ENCODE measurements at regions not wholly inside any gene's neighbourhood (a gene's known extent, or its start where the extent isn't known, plus 50 kb on each side); places are given as distances from the start of the nearest gene placed in this dataset.

DNA sequence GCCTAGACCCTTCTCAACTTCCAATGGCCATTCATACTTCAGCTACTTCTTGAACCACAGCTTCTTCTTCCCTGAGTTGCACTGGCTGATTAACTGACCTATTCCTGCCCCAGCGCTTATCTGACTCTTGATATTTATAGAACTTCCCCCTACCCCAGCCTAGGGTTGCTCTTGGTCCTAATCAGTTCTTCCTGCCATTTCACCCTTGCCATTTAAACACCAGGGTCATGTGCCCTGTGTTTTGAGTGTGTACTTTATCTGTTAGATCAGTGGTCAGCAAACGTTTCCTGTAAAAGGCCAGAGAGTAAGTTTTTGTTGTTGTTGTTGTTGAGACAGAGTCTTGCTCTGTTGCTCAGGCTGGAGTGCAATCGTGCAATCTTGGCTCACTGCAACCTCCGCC lies 82.4 kb upstream of the COX10 start:
- no peak for DNase-seq (ENCODE audit: low read depth in 2 of 2)

DNA sequence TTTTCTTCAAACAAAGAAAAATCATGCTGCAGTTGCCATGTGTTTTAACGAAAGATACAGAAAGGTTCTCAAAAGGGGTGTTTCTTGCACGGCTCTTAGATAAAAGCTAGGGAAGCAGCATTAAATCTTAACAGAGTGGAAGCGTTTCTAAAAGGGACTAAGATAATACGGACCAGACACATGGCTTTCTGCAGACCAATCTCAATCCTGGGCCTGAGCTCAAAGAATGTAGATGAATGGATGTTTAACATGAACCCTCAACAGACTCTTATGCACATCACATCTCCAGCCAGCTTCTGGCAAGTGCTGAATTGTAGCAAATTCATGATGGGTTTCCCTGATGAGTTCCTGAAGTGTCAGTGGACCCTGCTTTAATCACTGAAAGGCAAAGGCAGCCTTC lies 80.2 kb upstream of the COX10 start:
- DNase-seq (ENCODE audit: low read depth in 2 of 2), result no peak

DNA sequence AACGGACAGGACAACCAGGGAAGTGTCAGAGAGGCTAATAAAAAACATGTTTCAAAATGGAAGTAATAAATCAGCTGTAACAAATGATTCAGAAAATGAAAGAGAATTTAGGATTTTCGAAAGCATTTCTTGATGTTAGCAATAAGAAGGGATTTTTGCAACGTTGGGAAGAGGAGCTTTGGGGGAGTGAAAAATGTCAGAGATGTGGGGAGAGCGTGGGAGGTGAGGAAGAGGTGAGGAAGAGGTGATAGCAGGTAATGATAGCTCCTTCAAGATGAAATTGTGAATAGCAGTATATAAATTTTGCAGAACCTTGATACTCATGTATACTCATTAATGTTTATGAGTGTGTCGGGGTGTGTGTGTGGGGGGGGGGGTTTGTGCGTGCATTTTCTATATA lies 76.2 kb upstream of the COX10 start:
- no peak for DNase-seq (ENCODE audit: low read depth in 2 of 2)

DNA sequence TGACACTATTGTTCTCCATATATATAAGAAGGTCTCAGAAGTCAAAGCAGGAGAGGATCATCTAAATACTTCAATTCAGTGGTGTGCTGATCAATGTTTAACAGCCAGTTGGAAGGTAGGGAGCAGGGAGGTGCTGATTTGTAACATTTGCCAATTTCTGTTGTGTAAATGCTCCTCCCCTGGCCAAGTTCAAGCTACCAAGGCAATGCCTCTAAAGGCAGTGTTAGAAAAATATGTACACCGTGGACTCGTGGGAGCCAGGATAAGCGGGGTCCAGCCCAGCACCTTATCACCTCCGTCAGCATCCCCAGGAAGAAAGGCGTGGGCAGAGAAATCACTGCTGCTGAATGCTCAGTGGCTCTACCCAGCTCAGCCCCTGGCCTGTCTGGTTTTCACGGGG lies 75.3 kb upstream of the COX10 start:
- no peak for DNase-seq (ENCODE audit: low read depth in 2 of 2)

DNA sequence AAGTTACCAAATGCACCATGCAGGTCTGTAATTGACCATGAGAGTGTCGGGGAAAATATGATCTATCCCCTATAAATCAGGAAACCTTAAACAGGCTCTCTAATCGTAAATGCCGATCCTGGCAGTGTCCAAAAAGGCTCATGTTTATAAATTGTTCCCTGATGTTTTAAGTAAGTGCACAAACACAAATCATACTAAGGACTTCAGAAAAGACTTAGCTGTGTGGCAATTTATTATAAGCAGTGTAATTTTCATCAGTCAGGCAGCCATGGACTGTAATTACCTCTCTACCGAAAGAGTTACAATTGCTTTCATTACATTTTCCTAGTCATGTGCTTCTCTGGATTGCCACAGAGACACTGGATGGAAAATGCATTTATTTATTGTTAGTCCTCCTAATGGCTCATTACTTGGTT lies 73.4 kb upstream of the COX10 start:
- DNase-seq (ENCODE audit: low read depth in 2 of 2), result no peak

DNA sequence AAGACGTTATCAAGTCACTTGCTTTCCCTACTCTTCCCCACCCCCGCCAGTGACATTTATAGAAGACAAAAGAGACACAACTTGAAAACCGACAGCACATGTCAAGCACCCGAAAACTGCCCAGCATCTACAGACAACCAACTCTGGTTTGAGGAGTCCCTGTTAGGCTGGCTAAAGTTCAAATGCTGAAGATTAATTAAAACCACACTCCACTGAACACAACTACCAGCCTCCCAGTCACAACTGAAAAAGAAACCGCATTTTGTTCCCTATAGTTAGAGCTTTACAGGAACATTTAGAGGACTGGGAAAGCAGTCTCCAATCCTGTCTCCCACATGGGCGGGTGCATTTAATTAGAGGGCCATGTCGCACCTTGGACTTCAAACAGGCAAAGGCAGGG lies 73.0 kb upstream of the COX10 start:
- no peak for DNase-seq (ENCODE audit: low read depth in 2 of 2)

DNA sequence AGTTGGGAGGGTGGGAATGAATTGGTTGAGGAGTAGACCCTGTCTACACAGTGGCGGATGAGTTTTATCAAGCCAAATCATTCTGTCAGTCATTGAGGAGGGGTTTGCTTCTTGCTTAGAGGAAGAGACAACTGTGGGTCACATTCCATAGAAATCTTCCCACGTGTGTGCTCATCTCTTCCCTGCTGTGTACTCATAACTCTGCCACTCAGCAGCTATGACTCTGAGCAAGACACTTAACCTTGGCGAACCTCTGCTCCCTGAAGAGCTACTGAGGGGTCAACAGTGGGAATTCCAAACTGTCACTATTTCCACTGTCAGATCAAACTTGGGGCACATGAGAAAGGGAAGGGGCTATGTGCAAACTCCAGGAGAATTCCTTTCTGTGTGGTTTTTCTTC lies 72.6 kb upstream of the COX10 start:
- DNase-seq (ENCODE audit: low read depth in 2 of 2), result no peak

DNA sequence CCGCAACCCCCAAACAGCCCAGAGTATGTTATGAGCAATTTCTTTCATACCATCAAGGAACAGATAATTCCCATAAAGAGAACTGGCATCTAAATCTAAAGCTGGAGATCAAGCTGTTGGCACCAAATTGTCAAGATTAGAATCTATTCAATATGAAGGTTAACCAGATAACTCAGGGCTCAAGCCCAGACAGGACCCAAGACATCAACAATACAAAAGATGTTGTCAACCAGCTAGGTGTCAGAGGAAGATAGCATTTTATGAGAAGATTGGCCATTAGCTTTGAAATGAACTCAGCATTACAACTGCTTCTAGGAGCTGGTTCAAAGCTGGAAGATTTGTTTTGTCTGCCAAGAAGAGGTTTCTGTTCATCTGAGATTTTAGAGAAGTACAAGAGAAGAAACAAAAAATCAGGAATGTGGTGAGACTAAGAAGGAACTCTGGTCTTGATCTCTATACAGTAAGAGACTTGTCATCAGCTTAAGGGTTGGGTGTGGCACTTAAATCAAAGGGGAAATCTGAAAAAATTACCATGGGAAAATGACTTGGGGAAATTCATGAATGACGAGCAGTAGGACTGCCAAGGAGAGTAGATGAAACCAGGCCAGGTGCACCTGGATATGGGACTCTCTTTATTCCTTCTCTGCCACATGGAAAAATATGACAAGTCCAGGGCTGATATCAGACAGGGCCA lies 64.2 kb upstream of the COX10 start:
- DNase-seq (ENCODE audit: low read depth in 2 of 2), result no peak

DNA sequence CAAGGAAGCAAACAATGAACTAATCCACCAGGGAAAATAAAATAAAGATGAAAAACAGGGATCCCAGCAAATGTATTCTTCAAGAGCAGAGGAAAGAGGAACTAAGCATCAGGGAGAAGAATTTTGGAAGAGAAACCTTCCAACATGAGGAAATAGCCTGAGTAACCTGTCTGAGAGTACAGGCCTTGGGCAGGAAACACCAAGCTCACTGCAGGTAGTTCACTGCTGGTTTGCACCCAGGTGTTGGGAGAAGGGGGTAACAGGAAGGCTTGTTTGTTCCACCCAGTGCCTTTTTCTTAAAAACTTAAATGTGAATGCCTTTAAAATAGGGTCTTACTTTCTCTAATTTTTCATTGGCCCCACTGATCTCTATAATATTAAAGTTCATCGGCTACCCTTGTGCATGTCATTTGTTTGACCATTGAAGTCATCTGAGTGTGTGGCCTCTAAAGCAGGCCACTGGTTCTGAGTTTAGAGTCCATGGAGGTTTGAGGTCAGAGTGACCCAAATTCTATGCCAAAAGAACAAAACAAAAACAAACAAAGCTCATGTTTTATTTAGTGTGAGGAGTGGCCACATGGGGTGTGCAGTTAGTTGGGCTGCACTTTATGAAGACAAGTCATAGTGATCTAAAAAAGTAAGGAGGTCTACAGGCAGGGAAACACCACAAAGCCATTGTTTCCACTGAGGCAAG lies 62.9 kb upstream of the COX10 start:
- DNase-seq (ENCODE audit: low read depth in 2 of 2), result no peak

DNA sequence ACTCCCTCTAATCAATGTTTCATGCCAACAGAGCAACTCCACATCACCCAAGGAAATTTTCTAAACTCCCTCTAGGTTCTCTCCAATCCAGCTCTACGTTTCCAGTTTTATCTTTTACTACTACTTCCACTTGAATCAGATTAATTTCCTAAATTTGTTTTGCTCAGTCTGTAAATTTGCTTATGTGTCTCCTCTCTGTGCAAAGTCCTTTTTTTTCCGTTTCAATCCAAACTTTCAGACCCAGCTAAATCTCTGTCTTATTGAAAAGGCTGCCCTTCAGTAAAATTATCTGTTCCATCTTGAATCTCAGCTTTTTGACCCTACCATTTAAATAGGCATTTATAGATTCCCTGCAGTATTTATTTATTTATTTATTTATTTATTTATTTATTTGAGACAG lies 61.4 kb upstream of the COX10 start:
- DNase-seq (ENCODE audit: low read depth in 2 of 2), result no peak

DNA sequence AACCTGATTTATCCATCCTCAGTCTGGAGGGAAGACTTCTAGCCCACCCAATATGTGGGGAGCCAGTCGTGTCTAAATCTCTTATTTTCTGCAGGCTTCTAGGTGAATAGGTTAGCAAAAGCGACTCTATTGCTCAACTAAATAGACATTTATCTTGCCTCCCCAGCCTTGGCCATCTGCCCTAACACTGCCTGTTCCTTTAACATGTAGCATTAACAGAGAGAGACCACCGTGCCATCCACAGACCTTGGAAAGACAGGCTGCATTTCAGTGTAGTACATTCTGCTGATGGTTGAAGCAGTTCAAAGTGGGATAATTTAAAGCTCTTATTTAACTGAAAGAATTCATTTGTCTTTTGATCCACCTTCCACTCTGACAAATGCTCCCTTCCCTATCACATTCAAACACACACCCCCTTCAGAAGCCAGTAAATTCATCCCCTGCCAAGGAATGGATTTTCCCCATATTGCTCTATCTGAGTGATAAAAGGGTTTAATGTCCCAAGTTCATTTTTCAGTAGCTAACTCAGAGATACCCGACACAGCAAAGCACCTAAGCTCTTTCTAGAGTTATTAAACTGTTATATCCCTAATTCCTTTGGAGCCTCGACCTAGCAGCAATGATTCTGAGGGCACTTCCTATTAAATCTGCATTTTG lies 58.1 kb upstream of the COX10 start:
- no peak for DNase-seq (ENCODE audit: low read depth in 2 of 2)

DNA sequence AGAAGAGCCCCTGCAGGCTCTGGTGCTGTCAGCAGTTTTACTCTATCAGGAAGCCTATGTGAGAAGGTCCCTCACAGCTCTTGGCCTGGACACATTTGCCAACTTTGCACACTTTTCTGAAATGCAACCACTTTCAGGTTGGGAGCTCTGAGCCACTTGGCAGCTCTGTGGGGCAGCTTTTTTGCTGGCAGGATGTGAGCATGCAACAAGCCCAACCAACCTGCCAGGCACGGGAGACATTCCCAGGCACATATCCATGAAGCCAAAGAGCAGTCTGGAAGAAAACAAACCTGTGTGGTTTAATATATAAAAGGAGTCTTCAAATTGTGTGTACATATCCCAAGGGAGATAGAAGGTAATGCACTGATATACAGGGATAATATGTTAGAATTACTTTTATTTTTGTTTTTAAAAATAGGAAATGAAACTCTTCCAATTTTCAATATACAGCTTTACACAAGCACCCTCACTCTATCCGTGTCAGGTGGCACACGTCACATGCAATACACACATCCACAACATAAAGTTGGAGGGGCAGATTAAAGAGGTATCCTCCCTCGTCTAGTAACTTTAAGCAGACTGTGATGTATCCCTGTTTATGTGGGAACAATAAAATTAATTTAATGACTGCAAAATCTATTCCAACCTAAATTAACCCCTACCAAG lies 57.4 kb upstream of the COX10 start:
- DNase-seq (ENCODE audit: low read depth in 2 of 2), result no peak

DNA sequence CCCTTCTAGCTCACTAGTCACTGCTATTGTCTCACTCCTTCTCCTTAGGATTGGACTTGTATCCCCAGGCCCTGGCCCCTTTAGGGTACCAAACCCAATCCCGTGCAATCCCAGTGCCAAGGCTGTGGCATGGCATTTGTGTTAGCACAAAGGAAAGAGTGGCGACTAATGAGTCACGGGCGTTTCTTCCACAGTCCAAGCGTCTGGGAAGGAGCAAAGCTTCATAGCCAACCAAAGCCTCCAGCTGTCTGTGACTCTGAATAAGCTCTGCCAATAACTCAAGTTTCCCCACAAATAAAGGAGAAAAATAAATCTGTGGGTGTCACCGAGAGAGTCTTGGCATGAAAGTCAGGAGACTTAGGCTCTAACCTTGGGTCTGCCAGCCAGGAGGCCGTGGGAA lies 54.6 kb upstream of the COX10 start:
- no peak for DNase-seq (ENCODE audit: low read depth in 2 of 2)

DNA sequence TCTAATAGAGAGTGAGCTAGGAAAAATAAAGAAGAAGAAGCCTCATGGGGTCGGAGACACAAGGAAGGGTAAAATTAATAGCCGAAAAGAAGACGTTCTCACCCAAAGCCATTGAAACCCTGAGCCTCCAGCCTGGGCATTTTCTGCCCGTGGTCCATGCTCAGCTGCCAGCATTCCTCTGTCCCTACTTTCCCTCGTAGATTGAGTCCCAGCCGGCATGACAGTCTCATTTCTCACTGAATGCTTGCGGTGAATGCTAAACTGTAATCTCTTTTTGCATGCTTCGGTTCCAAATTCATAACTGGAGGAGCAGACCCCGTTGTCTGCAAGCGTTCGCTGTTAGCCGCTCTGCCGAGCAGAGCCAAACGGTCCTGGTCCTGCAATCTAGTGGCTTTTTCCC lies 54.0 kb upstream of the COX10 start:
- no peak for DNase-seq (ENCODE audit: low read depth in 2 of 2)

DNA sequence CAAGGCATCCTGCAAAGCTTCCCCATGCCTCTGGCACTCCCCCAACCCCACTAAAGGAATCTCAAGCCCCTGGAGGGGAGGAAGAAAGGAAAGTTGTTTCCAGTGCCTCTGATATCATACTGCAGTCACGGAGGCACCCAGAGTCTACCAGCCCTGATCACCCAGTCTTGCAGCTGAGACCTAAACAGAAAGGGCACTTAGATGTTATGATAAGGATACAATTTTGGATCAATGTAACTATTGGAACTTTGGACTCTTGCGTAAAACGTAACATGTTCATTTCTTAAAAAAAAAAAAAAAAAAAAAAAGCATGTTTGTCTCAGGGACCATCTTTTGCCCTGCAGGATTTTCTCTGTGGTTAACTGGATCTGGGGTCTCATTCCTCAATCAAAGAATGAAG lies 52.4 kb upstream of the COX10 start:
- DNase-seq (ENCODE audit: low read depth in 2 of 2), result no peak

DNA sequence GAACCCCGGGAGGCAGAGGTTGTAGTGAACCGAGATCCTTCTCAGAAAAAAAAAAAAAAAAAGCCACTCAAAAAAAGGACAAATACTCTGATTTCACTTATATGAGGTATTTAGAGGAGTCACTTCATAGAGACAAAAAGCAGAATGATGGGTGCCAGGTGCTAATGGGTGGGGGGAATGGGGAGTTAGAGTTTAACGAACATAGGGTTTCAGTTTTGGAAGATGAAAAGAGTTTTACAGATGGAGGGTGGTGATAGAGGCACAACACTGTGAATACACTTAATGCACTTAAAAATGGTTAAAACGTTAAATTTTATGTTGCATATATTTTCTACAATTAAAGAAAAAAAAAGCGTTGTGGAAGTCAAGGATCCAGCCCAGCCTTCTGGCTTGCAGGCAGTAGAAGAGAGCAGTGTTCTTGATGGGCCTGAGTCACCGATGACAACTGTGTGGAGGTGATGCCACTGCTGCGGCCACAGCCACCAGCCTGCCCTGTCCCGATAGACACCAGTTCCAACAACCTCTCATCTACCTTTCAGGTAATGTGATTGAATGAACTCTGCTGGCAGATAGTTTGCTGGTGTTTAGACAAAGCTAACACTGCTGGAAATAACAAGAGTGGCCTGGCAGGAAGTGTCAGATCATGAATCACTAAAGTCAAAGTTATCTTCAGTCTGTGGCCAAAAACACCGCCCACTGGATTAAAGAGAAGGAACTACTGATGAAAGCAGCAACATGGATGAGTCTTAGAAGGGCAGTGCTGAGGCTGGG lies 49.9 kb upstream of the COX10 start:
- DNase-seq (ENCODE audit: low read depth in 2 of 2), result no peak

Data from stimulated activated CD4-positive, alpha-beta T cell treated with anti-CD3 and anti-CD28 coated beads, Interleukin-12 subunit alpha, Interleukin-12 subunit beta, amount 100 ng/mL, for 24 hours (primary cell).